Keratinocyte (primary cell): ENCODE measurements at regions not wholly inside any gene's neighbourhood (a gene's known extent, or its start where the extent isn't known, plus 50 kb on each side); places are given as distances from the start of the nearest gene placed in this dataset.
A peak's percentile ranks its signal among the peaks of the same experiment; 100 is the strongest.

ENCODE experiments used
- DNase-seq: peaks from one replicate; pipeline ENCODE4 v3.0.0-alpha.2; 2011; ENCODE audit warnings: low read depth, missing footprints, low spot score
- FAIRE-seq: peaks from 2 replicates; lab custom pipeline; 2011; peaks lifted over from hg19 to GRCh38; lab: Jason Lieb, UNC
- H2AFZ ChIP-seq: 2 replicates; pipeline ENCODE4 v1.6.0; 2012; ENCODE audit warnings: low read length, control low read depth, inconsistent platforms; ENCODE audit not compliant: control insufficient read depth
- H3K27ac ChIP-seq: 2 replicates; pipeline ENCODE4 v1.5.1; 2011; ENCODE audit warnings: low read length; ENCODE audit not compliant: control insufficient read depth, insufficient read depth
- H3K27me3 ChIP-seq: 3 replicates; pipeline ENCODE4 v1.6.0; 2011; ENCODE audit warnings: low read length; ENCODE audit not compliant: control insufficient read depth, insufficient read depth; ENCODE audit errors: extremely low read depth
- H3K36me3 ChIP-seq, 2 experiments: 2 replicates in 1 of 2; 3 replicates in 1 of 2; pipeline ENCODE4 v1.5.1; 2011; ENCODE audit warnings: low read length in 2 of 2, mild to moderate bottlenecking in 1 of 2; ENCODE audit not compliant: control insufficient read depth in 2 of 2, insufficient read depth in 2 of 2; ENCODE audit errors: extremely low read depth in 1 of 2
- H3K4me1 ChIP-seq: 3 replicates; pipeline ENCODE4 v1.5.1; 2011; ENCODE audit warnings: low read length; ENCODE audit not compliant: control insufficient read depth, insufficient read depth; ENCODE audit errors: extremely low read depth
- H3K4me2 ChIP-seq: 3 replicates; pipeline ENCODE4 v1.6.0; 2011; ENCODE audit warnings: low read depth, low read length; ENCODE audit not compliant: control insufficient read depth, insufficient read depth; ENCODE audit errors: extremely low read depth
- H3K4me3 ChIP-seq, 3 experiments: fragments of 200-600 bp in 1 of 3; sonication (generic) in 1 of 3; 2 replicates in 2 of 3; 3 replicates in 1 of 3; pipeline ENCODE4 v1.5.1; 2011 to 2016; ENCODE audit warnings: low read length in 3 of 3, mild to moderate bottlenecking in 3 of 3, control low read depth in 2 of 3, inconsistent platforms in 1 of 3, low read depth in 1 of 3, mixed read lengths in 1 of 3, mixed run types in 1 of 3, moderate library complexity in 1 of 3; ENCODE audit not compliant: control insufficient read depth in 2 of 3, insufficient read depth in 2 of 3; ENCODE audit errors: extremely low read depth in 1 of 3
- H3K79me2 ChIP-seq: 2 replicates; pipeline ENCODE4 v1.6.0; 2012; ENCODE audit warnings: low read length; ENCODE audit not compliant: control insufficient read depth, insufficient read depth
- H3K9ac ChIP-seq: 3 replicates; pipeline ENCODE4 v1.6.0; 2011; ENCODE audit warnings: low read length; ENCODE audit not compliant: control insufficient read depth, insufficient read depth; ENCODE audit errors: extremely low read depth
- H3K9me1 ChIP-seq: 3 replicates; pipeline ENCODE4 v1.6.0; 2011; ENCODE audit warnings: low read length; ENCODE audit not compliant: control insufficient read depth, insufficient read depth; ENCODE audit errors: extremely low read depth
- H3K9me3 ChIP-seq: 2 replicates; pipeline ENCODE4 v1.5.1; 2012; ENCODE audit warnings: low read depth, low read length; ENCODE audit not compliant: control insufficient read depth
- H4K20me1 ChIP-seq: 3 replicates; pipeline ENCODE4 v1.6.0; 2011; ENCODE audit warnings: low read length; ENCODE audit not compliant: control insufficient read depth, insufficient read depth; ENCODE audit errors: extremely low read depth
- EZH2 ChIP-seq: IDR thresholded peaks from one replicate; pipeline ENCODE4 v1.6.1; 2012; ENCODE audit warnings: inconsistent platforms, mild to moderate bottlenecking, low read length, moderate library complexity
- dilution Hi-C: fragments of 300-500 bp; cut with MboI; formaldehyde crosslinking; loops from one replicate; pipeline ENCODE4 v1.7.0; 2020; ENCODE audit warnings: low sequenced_read_pairs; ENCODE audit not compliant: extremely low pct_ligation_motif_present
- TF ChIP-seq, protein P1 (sequence below), 3 experiments: IDR thresholded peaks in 1 of 3; conservative IDR thresholded peaks in 1 of 3; optimal IDR thresholded peaks in 1 of 3; 2 replicates in 2 of 3; 3 replicates in 1 of 3; pipeline versions ENCODE3 to v1.5.1; 2011; ENCODE audit warnings: low read length in 3 of 3, mild to moderate bottlenecking in 3 of 3, moderate library complexity in 2 of 3, control low read depth in 1 of 3, inconsistent platforms in 1 of 3; ENCODE audit not compliant: insufficient read depth in 2 of 3; ENCODE audit errors: extremely low read depth in 1 of 3

DNA sequence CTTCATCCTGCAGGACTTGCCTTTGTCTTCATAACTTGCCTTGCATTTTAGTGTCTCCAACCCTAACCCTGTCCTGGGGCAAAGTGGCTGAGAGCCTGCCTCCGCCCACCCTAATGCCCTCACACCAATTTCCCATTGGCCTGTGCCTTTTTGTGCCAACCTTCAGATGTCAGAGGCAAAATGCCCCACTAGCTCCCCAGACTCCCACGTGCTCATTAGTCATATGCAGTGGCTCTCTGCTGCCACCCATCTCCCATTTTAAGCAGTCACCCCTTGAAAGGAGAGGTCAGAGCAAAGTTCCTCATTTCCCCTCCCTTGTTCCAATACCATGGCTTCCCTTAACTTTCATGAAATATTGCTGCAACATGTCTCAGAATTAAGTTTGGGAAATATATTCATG lies 74.8 kb upstream of the PASD1 start:
- H3K4me3 ChIP-seq, result no peak overlapping the region
- dilution Hi-C loops, result no loop called here
- FAIRE-seq (no peak), DNase-seq (no peak)
- no peak overlapping the region for H3K27ac ChIP-seq
- no peak overlapping the region for H3K9ac ChIP-seq
- no peaks in the 10 kb centered on the region for H3K27me3 ChIP-seq
- H3K4me2 ChIP-seq, result no peak overlapping the region
- no peaks in the 10 kb centered on the region for H3K36me3 ChIP-seq
- H4K20me1 ChIP-seq, result no peaks in the 10 kb centered on the region
- no peaks in the 10 kb centered on the region for H3K9me1 ChIP-seq
- no peak overlapping the region for H2AFZ ChIP-seq
- no peaks in the 10 kb centered on the region for H3K79me2 ChIP-seq
- TF ChIP-seq EZH2, result no peak
- TF ChIP-seq, protein P1, sequence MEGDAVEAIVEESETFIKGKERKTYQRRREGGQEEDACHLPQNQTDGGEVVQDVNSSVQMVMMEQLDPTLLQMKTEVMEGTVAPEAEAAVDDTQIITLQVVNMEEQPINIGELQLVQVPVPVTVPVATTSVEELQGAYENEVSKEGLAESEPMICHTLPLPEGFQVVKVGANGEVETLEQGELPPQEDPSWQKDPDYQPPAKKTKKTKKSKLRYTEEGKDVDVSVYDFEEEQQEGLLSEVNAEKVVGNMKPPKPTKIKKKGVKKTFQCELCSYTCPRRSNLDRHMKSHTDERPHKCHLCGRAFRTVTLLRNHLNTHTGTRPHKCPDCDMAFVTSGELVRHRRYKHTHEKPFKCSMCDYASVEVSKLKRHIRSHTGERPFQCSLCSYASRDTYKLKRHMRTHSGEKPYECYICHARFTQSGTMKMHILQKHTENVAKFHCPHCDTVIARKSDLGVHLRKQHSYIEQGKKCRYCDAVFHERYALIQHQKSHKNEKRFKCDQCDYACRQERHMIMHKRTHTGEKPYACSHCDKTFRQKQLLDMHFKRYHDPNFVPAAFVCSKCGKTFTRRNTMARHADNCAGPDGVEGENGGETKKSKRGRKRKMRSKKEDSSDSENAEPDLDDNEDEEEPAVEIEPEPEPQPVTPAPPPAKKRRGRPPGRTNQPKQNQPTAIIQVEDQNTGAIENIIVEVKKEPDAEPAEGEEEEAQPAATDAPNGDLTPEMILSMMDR (optimal IDR thresholded peaks at IDR 0.05 in 1 of 3, IDR thresholded peaks at IDR 0.05 in 1 of 3, conservative IDR thresholded peaks at IDR 0.05 in 1 of 3; ENCODE audit: extremely low read depth in 1 of 3, insufficient read depth in 2 of 3, low read length in 3 of 3), result peak; percentile 20 to 60 (median 54)
- H3K4me1 ChIP-seq, result no peaks in the 10 kb centered on the region
- H3K9me3 ChIP-seq, result no peaks in the 10 kb centered on the region

DNA sequence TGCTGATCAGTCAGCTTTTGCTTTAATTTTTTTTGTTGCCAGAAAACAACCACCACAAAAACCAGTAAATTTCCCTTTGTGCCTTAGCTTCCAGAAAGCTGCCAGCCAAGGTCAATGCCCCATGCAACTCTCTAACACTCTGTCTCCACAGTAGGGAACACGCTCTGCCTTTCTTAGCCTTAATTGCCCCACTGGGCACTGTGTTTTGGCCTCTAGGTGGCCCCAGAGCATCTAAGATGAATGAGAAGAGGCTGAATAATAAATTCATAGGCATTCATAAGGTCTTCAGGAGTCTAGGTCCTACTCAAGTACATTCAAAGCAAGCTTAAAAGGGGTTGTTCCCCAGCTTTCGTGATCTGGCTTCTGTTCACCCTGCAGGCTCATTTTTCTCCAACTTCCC lies 57.7 kb upstream of the PASD1 start:
- no peaks in the 10 kb centered on the region for H4K20me1 ChIP-seq
- DNase-seq (no peak), FAIRE-seq (no peak)
- H3K27me3 ChIP-seq, result peaks cover 4% of the 10 kb centered on the region
- TF ChIP-seq, protein P1 (optimal IDR thresholded peaks at IDR 0.05 in 1 of 3, IDR thresholded peaks at IDR 0.05 in 1 of 3, conservative IDR thresholded peaks at IDR 0.05 in 1 of 3; ENCODE audit: extremely low read depth in 1 of 3, insufficient read depth in 2 of 3, low read length in 3 of 3), result peak; percentile 38 to 59 (median 58)
- TF ChIP-seq EZH2, result no peak
- no peak overlapping the region for H3K9ac ChIP-seq
- no peak overlapping the region for H3K27ac ChIP-seq
- H3K9me1 ChIP-seq, result no peaks in the 10 kb centered on the region
- no peaks in the 10 kb centered on the region for H3K36me3 ChIP-seq
- no peaks in the 10 kb centered on the region for H3K9me3 ChIP-seq
- H3K79me2 ChIP-seq, result no peaks in the 10 kb centered on the region
- H3K4me1 ChIP-seq, result no peaks in the 10 kb centered on the region
- dilution Hi-C loops, result no loop called here
- H2AFZ ChIP-seq, result no peak overlapping the region
- H3K4me3 ChIP-seq, result no peak overlapping the region
- no peak overlapping the region for H3K4me2 ChIP-seq
